Stimulated activated CD4-positive, alpha-beta T cell treated with anti-CD3 and anti-CD28 coated beads, Interleukin-1b, Interleukin-23, amount 100 ng/mL, for 4 hours (primary cell): ENCODE measurements at regions not wholly inside any gene's neighbourhood (a gene's known extent, or its start where the extent isn't known, plus 50 kb on each side); places are given as distances from the start of the nearest gene placed in this dataset.

Experiments used
- DNase-seq, 2 donors: peaks; one replicate each; pipeline ENCODE4 v3.0.0-alpha.2; 2020; ENCODE audit warnings: low read depth in 2 of 2

DNA sequence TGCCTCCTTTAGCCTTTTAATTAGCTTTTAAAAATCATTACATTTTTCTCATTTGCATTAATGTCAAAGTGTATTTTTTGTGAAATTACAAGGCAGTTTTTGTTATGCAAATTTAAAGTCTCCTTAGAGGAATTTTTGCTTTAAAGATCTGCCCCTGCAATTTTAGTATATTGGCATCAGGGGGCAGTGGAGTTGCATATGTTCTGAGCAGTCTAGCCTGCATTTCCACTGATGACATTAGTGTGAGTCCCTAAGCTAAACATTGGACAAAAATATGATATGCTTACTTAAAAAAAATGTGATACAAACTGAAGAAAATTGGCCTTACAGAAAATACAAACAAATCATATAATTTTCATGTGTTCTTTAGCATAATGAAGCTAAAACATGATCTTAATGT lies 426.5 kb downstream of the SLC4A3 start:
- DNase-seq = no peak

- no peak for DNase-seq
Observed at GRCh38 chr2:220057391-220057790, 430.0 kb downstream of the SLC4A3 start.

- DNase-seq = no peak
Observed at GRCh38 chr2:220057916-220058315, 430.5 kb downstream of the SLC4A3 start.

GRCh38 chr2:220064111-220065030 lies 436.9 kb downstream of the SLC4A3 start:
- DNase-seq = no peak

DNA sequence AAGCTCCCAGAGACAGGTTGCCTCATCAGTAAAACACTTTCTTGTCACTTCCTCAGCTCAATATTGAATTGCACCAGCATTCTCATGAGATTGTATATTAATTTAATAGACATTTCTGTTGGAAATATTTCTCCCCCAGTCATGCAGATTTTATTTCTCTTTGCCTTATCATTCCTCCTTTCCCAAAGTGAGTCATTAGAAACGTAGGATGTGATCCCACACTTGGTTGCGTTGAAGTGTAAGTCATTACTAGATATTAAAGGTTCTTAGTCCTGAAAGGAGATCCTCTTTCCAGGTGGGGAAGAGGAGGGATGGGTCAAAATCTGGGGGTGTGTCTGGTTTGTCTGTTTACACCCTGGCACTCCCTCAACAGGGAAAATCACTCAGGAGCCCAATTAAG lies 438.2 kb downstream of the SLC4A3 start:
- no peak for DNase-seq

DNA sequence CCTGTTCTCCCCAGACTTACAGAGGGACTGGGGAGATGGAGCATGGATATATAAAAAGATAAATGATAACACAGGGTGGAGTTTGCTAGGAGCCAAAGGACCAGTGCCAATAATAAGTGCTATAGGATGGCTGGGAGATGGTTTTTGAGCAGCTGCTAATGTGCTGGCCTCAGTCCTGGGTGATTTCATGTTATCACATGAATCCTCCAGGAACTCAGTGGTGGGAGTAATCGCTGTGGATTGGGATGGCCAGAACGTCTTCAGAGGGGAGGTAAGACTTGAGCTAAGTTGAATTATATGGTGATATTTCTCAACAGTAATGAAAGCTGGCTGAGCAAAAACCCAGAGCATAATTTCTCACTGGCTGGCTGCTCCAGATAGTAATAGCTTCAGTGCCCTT lies 441.4 kb downstream of the SLC4A3 start:
- DNase-seq = no peak

- DNase-seq = no peak
Observed at GRCh38 chr2:220070349-220070748, 442.9 kb downstream of the SLC4A3 start.

DNA sequence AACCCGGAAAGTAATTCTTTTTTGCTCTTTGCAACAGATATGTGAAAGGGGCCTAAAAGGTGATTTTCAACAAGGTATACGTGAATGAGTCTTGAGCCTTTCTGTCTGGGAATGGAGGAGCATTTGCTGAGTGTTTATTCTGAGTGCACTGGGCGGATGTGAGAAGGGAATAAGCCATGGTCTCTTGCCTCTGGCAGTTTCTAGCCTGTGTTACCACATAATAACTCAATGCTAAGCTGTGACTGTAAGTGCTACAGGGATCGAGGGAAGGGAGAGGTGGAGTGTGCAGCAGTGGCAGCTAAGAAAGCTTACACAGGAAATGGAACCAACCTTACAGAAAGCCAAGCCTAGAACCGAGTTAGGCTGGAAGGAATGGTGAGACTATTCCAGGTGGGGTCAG lies 444.3 kb downstream of the SLC4A3 start:
- no peak for DNase-seq

GRCh38 chr2:220072669-220073220 lies 445.3 kb downstream of the SLC4A3 start:
- no peak for DNase-seq

GRCh38 chr2:220075835-220076234 lies 448.4 kb downstream of the SLC4A3 start:
- DNase-seq = no peak

DNA sequence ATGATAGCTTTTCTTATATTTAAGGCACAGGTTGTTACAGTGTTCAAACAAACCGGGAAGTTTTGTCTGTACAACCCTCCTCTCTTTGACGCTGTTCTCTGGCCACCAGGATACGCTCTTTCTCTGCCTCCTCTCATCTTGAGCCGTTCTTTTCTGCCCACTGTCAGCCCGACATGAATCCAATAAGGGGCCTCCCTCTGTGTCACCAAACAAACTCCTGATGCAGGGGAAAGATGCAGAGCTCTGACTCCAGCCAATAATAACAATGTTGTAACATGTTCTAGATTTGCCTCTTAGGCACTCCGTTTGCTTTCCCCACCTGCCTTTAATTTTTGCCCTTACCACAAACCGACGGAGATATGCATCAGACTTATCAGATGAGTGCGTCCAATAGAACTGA lies 449.3 kb downstream of the SLC4A3 start:
- DNase-seq = no peak

- no peak for DNase-seq
Observed at GRCh38 chr2:220077488-220077887, 450.1 kb downstream of the SLC4A3 start.

- no peak for DNase-seq
Observed at GRCh38 chr2:220078439-220078838, 451.0 kb downstream of the SLC4A3 start.

- no peak for DNase-seq
Observed at GRCh38 chr2:220079595-220079994, 452.2 kb downstream of the SLC4A3 start.

- DNase-seq = no peak
Observed at GRCh38 chr2:220081171-220081570, 453.7 kb downstream of the SLC4A3 start.

DNA sequence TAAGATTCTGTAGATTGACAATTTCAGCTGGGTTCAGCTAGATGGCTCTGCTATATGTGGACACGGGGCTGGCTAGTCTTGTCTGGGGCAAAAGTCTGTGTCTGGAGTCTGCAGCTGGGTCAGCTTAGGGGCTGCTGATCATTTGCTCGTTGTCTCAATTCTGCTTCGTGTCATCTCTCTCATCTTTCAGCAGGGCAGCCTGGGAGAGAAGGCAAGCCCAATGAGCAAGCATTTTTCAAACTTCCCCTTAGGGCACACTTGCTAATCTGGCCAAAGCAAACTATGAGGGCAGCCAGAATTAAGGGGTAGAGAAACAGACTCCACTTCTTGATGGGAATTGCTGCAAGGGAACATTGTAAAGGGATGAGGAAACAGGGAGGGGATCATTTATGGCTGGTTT lies 462.6 kb downstream of the SLC4A3 start:
- DNase-seq = no peak

DNA sequence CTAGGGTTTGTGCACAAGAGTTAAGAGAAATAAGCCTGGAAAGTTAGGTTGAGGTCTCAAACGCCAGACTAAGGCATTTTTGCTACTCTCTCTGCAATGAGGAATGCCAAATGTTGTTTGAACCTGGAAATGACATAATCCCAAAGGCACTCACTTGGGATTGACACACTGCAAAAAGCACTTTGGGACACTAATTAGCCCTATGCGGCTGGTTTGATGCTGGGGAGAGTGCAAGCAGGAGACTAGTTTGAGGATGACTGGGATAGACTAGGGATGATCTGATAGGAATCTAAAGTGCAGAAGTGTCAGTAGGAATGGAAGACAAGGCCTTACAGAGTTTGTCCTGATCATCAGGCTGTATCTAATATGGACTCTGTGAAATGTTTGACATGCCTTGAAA lies 469.0 kb downstream of the SLC4A3 start:
- DNase-seq = no peak

DNA sequence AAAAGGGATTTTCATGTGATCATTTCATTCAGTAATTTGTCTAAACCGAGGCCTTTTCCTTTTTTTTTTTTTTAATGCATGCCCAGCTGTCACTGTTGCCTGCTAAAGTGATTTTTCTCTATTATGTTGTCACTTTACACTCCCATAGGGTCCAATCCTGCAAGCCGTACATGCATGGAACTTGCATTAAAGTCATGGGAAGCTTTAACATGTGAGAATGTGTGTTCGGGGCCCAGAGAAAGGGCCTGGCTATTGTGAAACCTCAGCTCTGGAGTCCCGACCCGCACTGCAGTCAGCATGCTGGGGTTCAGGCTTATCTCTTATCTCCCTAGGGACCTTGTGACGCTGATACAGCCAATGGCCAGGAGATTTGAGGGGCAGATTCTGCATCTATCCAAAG lies 474.6 kb downstream of the SLC4A3 start:
- DNase-seq = no peak

- no peak for DNase-seq
Observed at GRCh38 chr2:220103596-220103995, 476.2 kb downstream of the SLC4A3 start.

DNA sequence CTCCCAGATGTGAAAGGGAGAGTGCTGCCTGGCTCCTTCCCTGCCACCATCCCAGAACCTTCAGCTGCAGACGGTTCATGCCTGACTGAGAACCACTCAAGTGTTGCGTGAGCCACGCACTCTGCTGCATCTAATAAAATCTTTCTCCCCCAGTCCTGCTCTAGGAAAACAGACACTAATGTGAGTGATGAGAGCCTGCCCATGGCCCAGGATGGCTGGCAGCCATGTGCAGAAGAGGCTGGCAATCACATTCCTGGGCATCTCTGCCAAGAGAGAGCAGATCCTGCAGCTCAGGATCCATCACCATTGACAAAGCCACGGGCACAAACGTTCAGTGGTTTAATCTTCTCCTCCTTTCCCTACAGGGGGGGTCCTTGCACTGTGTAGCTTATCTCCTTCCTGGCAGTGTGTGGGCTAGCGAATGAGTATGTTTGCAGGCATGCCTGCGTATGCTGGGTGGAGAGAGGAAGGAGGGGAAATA lies 477.5 kb downstream of the SLC4A3 start:
- DNase-seq = no peak

- DNase-seq = no peak
Observed at GRCh38 chr2:220106065-220106464, 478.6 kb downstream of the SLC4A3 start.

GRCh38 chr2:220107380-220107791 lies 480.0 kb downstream of the SLC4A3 start:
- DNase-seq = no peak

GRCh38 chr2:220114443-220114842 lies 487.0 kb downstream of the SLC4A3 start:
- no peak for DNase-seq
